PC-9 (cell line): ENCODE measurements at regions not wholly inside any gene's neighbourhood (a gene's known extent, or its start where the extent isn't known, plus 50 kb on each side); places are given as distances from the start of the nearest gene placed in this dataset.
"Not testable (repeated sequence)": the region's sequence is repeated elsewhere in the genome, so short reads cannot be mapped to it uniquely, and the experiment has no call there.

ENCODE experiments used
- BruUV-seq: library from RNA; stranded (reverse); fragments of 400-500 nt; replicated peaks from 2 replicates; lab custom pipeline; 2021; lab: Mats Ljungman, UMichigan
- CTCF ChIA-PET: fragments of 300-600 bp; sonication (Branson Sonifier 250); formaldehyde crosslinking; loops from one replicate; lab custom pipeline; 2022; ENCODE audit warnings: antibody characterized with exemption; lab: Charles Lee
- POLR2A ChIA-PET: fragments of 300-600 bp; sonication (Branson Sonifier 250); formaldehyde crosslinking; loops from one replicate; lab custom pipeline; 2022; ENCODE audit warnings: antibody characterized with exemption; ENCODE audit not compliant: unreplicated experiment; lab: Charles Lee
- DNase-seq, 2 experiments: peaks; one replicate each; pipeline versions ENCODE4 v3.0.0 to v3.0.0-alpha.2; 2015 to 2022; ENCODE audit warnings: mixed read lengths in 1 of 2
- H2AFZ ChIP-seq: fragments of 200-600 bp; sonication (generic); 2 replicates; pipeline ENCODE4 v1.8.1; 2017; ENCODE audit warnings: antibody characterized with exemption
- H3F3A ChIP-seq: fragments of 200-600 bp; sonication (generic); 2 replicates; pipeline ENCODE4 v1.8.1; 2017; ENCODE audit warnings: antibody characterized with exemption, mild to moderate bottlenecking, low read depth; ENCODE audit not compliant: insufficient read depth
- H3K27ac ChIP-seq: fragments of 200-600 bp; sonication (generic); 2 replicates; pipeline ENCODE4 v1.6.1; 2016; ENCODE audit warnings: mixed run types
- H3K27me3 ChIP-seq: fragments of 200-600 bp; sonication (generic); 2 replicates; pipeline ENCODE4 v1.6.1; 2016; ENCODE audit warnings: low read depth, mixed run types; ENCODE audit not compliant: insufficient read depth
- H3K36me3 ChIP-seq: fragments of 200-600 bp; sonication (generic); 2 replicates; pipeline ENCODE4 v1.6.1; 2016; ENCODE audit warnings: low read depth, mixed run types
- H3K4me1 ChIP-seq: fragments of 200-600 bp; sonication (generic); replicated peaks from 2 replicates; pipeline ENCODE4 v1.6.1; 2016; ENCODE audit warnings: mixed run types; ENCODE audit not compliant: insufficient read depth
- H3K4me2 ChIP-seq: fragments of 200-600 bp; sonication (generic); 2 replicates; pipeline ENCODE4 v1.6.1; 2017; ENCODE audit warnings: mixed run types
- H3K4me3 ChIP-seq: fragments of 200-600 bp; sonication (generic); 2 replicates; pipeline ENCODE4 v1.6.1; 2016; ENCODE audit warnings: mixed run types
- H3K79me2 ChIP-seq: fragments of 200-600 bp; sonication (generic); 2 replicates; pipeline ENCODE4 v1.6.1; 2017; ENCODE audit warnings: low read depth, mixed run types
- H3K9me2 ChIP-seq: fragments of 200-600 bp; sonication (generic); 2 replicates; pipeline ENCODE4 v1.8.1; 2017; ENCODE audit warnings: mild to moderate bottlenecking; ENCODE audit not compliant: insufficient read depth
- H3K9me3 ChIP-seq: fragments of 200-600 bp; sonication (generic); 2 replicates; pipeline ENCODE4 v1.8.1; 2016; ENCODE audit warnings: low read depth; ENCODE audit not compliant: insufficient read depth
- H4K20me1 ChIP-seq: fragments of 200-600 bp; sonication (generic); 2 replicates; pipeline ENCODE4 v1.8.1; 2017; ENCODE audit not compliant: insufficient read depth
- EZH2 ChIP-seq: fragments of 200-600 bp; sonication (generic); IDR thresholded peaks from 2 replicates; pipeline ENCODE4 v1.8.0; 2017; ENCODE audit warnings: antibody characterized with exemption, low read depth
- intact Hi-C: fragments of 100-400 bp; cut with micrococcal nuclease; formaldehyde crosslinking; loops from one replicate; pipeline ENCODE4 v1.10.0; 2022; ENCODE audit not compliant: unreplicated experiment
- TF ChIP-seq, protein P1 (sequence below): fragments of 200-600 bp; sonication (generic); conservative IDR thresholded peaks from 2 replicates; pipeline ENCODE4 v1.6.1; 2017; ENCODE audit warnings: mixed run types, antibody characterized with exemption, mild to moderate bottlenecking, moderate library complexity

DNA sequence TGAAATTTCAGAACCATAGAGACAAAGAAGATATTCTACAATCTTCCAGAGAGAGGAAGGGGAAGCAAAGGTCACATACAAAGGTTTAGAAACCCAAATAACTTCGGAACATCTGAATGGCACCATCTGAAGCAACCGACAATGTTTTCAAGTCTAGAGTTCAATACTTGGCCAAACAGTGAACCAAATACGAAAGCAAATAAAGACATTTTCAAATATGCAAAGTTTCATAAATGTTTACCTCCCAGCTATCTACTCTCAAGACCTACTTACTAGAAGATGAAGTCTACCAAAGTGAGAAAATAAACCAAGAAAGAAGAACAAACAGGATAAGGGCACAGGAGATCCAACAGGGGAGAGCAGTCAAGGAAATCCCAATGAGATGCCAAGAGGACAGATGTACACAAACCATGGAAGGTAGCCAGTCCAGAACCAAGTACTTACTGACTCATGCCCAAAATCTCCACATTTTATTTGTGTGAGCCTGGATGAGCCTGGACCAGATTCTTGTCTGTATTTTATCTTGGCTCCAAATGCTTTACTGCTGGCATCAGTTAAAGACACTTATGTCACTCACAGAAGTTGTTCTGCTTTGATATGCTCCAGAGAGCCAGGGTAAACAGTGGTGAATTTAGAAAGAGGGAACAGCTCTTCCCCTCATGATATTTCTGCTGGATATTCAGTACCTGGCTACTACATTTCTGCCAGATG lies 173.3 kb downstream of the AVL9 start:
- H3K4me3 ChIP-seq: peak overlapping the region; percentile 36; the same call in 1 of the 2 replicates
- H4K20me1 ChIP-seq, H3K9me2 ChIP-seq, H3K9me3 ChIP-seq, H3K36me3 ChIP-seq, H3K27me3 ChIP-seq, CTCF ChIA-PET, H3K79me2 ChIP-seq: not testable (repeated sequence)
- H3K4me2 ChIP-seq: peak overlapping the region; percentile 71
- BruUV-seq: TSS peak; percentile 43
- peaks cover 56% of the 10 kb centered on the region for H3K4me1 ChIP-seq
- peak overlapping the region; percentile 65; the same call in 1 of the 2 replicates for H2AFZ ChIP-seq
- intact Hi-C loops: loop anchor here (5.0 kb wide), 1 partner anchor 59 kb away; no protein-coding TSS in a partner anchor
- POLR2A ChIA-PET: interaction anchor here (0.6 kb wide), 1 partner anchor 289 kb away, joined by 3 read pairs; the partner anchor contains the start of gene FKBP9
- H3F3A ChIP-seq: peaks cover 37% of the 10 kb centered on the region
- peak in 1 of 2 experiments; percentile 44 for DNase-seq
- peak overlapping the region; percentile 97 for H3K27ac ChIP-seq

DNA sequence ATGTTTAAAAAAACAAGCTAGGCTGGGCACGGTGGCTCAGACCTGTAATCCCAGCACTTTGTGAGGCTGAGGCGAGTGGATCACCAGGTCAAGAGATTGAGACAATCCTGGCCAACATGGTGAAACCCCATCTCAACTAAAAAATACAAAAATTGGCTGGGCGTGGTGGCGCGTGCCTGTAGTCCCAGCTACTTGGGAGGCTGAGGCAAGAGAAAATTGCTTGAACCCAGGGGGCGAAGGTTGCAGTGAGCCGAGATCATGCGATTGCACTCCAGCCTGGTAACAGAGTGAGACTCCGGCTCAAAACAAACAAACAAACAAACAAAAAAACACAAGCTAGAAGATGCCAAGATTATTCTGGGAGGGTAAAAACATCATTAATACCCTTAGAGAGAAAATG lies 172.3 kb downstream of the AVL9 start:
- H3K9me3 ChIP-seq, BruUV-seq, CTCF ChIA-PET, H3K79me2 ChIP-seq, H4K20me1 ChIP-seq, H3K4me3 ChIP-seq, H3K36me3 ChIP-seq, H3K9me2 ChIP-seq, H2AFZ ChIP-seq, DNase-seq, H3K27me3 ChIP-seq, POLR2A ChIA-PET: not testable (repeated sequence)
- intact Hi-C loops: loop anchor here (5.0 kb wide), 1 partner anchor 60 kb away; no protein-coding TSS in a partner anchor
- H3K27ac ChIP-seq: peak overlapping the region; percentile 97
- H3K4me1 ChIP-seq: peaks cover 52% of the 10 kb centered on the region
- peak overlapping the region; percentile 71; the same call in 1 of the 2 replicates for H3K4me2 ChIP-seq
- H3F3A ChIP-seq: peaks cover 37% of the 10 kb centered on the region

DNA sequence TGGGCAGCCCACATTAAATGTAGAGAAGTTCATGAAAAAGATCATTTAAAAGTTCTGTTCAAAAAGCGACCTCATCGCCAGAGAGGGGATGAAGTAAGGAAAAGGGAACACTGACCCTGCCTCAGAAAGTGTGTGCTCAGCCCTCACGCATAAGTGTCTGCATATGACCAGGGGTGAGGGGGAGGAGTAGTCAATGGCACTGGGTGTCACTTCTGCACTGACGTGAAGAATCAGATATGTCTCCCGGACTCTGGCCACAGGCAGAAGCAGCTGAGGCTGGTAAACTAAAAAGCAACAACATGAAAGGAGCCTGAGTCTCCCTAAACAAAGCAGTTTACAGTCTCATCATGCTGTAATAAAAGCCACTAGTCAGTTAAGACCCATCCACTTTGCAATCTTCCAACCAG lies 168.5 kb downstream of the AVL9 start:
- BruUV-seq, DNase-seq, H3K79me2 ChIP-seq, POLR2A ChIA-PET, H3K27ac ChIP-seq, H3K4me3 ChIP-seq, CTCF ChIA-PET, H3K9me3 ChIP-seq, H3K36me3 ChIP-seq, H3K27me3 ChIP-seq, H2AFZ ChIP-seq, H4K20me1 ChIP-seq, H3K9me2 ChIP-seq, intact Hi-C loops, H3K4me2 ChIP-seq: not testable (repeated sequence)
- Histone ChIP-seq H3K4me1 (peaks cover 16% of the 10 kb centered on the region), H3F3A (peaks cover 15% of the 10 kb centered on the region)

DNA sequence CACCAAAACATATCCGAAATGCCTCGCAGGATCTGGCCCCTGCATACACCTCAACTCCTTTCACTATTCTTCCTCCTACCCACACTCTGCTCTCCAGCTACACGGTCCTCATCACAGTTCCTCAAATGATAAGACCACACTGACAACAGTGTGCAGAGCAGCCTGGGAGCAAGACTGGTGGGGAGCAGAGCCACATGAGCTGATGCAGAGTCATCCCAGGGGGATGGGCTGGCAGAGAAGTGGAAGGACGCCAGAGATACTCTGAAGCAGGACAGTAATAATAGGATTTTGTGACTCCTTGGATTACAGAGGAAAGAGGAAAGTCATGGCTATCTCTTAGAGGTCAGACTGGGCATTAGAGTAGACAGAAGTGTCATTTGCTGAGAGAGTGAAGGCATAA lies 167.2 kb downstream of the AVL9 start:
- CTCF ChIA-PET, H3K27me3 ChIP-seq, H3K4me2 ChIP-seq, H3K9me2 ChIP-seq, H4K20me1 ChIP-seq, H3K27ac ChIP-seq, intact Hi-C loops, H3K9me3 ChIP-seq, H3K79me2 ChIP-seq, DNase-seq, H3K36me3 ChIP-seq, H2AFZ ChIP-seq, H3F3A ChIP-seq, POLR2A ChIA-PET, H3K4me3 ChIP-seq, BruUV-seq: not testable (repeated sequence)
- peaks cover 14% of the 10 kb centered on the region for H3K4me1 ChIP-seq

DNA sequence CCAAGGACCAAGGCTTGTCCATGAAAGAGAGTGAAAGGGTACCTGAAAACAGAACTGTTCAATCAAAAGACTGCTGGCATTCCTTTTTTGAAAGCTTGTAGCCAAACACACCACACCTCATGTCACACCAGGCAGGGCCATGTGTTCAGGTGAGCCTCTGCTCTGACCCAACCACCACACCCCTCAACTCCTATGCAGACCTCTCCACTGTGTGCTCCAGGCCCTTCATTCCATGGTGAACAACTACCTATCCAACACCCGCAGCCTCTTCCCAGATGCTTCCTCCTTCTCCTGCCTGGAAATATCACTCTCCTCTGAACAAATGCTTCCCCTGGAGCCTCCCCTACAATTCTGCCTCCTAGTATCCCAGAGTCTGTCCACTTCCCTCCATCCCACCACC lies 166.6 kb downstream of the AVL9 start:
- H3K4me2 ChIP-seq: no peak overlapping the region
- CTCF ChIA-PET: no interaction called here
- no peaks in the 10 kb centered on the region for H4K20me1 ChIP-seq
- intact Hi-C loops: no loop called here
- H3K27me3 ChIP-seq: no peaks in the 10 kb centered on the region
- no peaks in the 10 kb centered on the region for H3F3A ChIP-seq
- no peak overlapping the region for H3K4me3 ChIP-seq
- H3K4me1 ChIP-seq: peaks cover 16% of the 10 kb centered on the region
- H2AFZ ChIP-seq: no peak overlapping the region
- BruUV-seq: no TSS peak
- no peak for DNase-seq
- H3K27ac ChIP-seq: no peak overlapping the region
- no peaks in the 10 kb centered on the region; the same call in 1 of the 2 replicates for H3K79me2 ChIP-seq
- TF ChIP-seq, protein P1, sequence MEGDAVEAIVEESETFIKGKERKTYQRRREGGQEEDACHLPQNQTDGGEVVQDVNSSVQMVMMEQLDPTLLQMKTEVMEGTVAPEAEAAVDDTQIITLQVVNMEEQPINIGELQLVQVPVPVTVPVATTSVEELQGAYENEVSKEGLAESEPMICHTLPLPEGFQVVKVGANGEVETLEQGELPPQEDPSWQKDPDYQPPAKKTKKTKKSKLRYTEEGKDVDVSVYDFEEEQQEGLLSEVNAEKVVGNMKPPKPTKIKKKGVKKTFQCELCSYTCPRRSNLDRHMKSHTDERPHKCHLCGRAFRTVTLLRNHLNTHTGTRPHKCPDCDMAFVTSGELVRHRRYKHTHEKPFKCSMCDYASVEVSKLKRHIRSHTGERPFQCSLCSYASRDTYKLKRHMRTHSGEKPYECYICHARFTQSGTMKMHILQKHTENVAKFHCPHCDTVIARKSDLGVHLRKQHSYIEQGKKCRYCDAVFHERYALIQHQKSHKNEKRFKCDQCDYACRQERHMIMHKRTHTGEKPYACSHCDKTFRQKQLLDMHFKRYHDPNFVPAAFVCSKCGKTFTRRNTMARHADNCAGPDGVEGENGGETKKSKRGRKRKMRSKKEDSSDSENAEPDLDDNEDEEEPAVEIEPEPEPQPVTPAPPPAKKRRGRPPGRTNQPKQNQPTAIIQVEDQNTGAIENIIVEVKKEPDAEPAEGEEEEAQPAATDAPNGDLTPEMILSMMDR: no peak
- no peak for TF ChIP-seq EZH2
- H3K36me3 ChIP-seq: no peaks in the 10 kb centered on the region
- POLR2A ChIA-PET: interaction anchor here (0.7 kb wide), 1 partner anchor 78 kb away, joined by 3 read pairs; no protein-coding TSS in a partner anchor
- no peaks in the 10 kb centered on the region for H3K9me2 ChIP-seq
- H3K9me3 ChIP-seq: peaks cover 8% of the 10 kb centered on the region
